HuH-7.5 (cell line): ENCODE measurements at regions not wholly inside any gene's neighbourhood (a gene's known extent, or its start where the extent isn't known, plus 50 kb on each side); places are given as distances from the start of the nearest gene placed in this dataset.
"Not testable (repeated sequence)": the region's sequence is repeated elsewhere in the genome, so short reads cannot be mapped to it uniquely, and the experiment has no call there.

Source experiments
- DNase-seq: peaks from one replicate; pipeline ENCODE4 v3.0.0; 2011; ENCODE audit warnings: low spot score

DNA sequence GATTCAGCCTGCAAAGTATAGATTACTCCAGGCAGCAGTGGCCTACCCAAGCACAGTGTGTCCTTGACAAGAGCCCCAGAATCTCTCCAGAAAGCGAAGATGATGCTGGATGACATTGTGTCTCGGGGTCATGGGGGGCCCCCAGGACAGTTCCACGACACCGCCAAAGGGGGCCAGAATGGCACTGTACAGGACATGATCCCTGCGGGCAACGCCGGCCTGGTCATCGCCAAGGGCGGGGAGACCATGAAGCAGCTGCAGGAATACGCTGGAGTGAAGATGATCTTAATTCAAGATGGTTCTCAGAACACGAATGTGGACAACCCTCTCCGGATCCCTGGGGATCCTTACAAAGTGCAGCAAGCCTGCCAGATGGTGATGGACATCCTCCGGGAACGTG is 107.0 kb upstream of the MTAP start:
- DNase-seq, result no peak

DNA sequence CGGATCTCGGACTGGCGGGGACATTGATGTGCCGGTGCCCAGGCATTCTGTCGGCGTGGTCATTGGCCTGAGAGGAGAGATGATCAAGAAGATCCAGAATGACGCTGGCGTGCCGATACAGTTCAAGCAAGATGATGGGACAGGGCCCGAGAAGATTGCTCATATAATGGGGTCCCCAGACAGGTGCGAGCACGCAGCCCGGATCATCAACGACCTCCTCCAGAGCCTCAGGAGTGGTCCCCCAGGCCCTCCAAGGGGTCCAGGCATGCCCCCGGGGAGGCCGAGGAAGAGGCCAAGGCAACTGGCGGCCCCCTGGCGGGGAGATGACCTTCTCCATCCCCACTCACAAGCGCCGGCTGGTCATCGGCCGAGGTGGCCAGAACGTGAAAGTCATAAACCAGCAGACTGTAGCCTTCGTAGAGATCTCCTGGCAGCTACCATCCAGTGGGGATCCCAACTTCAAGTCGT is 106.5 kb upstream of the MTAP start:
- DNase-seq, result no peak

DNA sequence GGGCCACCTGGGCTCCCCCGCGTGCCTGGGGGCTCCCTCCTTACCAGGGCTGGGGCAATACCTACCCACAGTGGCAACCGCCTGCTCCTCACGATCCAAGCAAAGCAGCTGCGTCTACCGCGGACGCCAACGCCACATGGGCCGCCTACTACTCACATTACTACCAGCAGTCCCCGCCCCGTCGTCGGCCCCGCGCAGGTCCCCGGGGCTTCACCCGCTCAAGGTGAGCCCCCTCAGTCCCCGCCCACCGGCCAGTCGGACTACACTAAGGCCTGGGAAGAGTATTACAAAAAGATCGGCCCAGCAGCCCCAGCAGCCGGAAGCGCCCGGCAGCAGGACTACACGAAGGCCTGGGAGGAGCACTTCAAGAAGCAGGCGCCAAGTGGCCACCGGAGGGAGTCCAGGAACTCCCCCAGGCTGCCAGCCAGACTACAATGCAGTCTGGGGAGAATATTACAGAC is 106.0 kb upstream of the MTAP start:
- no peak for DNase-seq

DNA sequence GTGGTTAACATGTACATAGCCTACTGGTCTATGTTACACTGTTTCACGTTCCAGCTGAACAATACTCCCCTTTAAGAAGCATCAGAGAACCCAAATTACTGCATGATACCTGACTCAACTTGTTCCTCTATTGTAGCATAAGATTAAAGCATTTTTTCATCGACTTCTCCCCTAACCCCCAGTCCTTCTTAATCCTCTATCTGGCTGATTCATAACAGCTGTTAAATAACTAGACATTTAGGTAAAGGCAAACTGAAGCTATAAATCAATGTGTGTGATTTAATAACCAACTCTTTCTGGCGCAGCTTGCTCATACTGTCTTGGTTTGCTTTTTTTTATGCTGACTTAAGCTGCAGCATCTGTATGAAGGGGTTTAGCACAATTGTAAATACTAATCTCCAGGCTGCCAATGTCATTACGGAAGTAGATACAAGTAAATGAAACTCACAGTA is 94.2 kb upstream of the MTAP start:
- no peak for DNase-seq

DNA sequence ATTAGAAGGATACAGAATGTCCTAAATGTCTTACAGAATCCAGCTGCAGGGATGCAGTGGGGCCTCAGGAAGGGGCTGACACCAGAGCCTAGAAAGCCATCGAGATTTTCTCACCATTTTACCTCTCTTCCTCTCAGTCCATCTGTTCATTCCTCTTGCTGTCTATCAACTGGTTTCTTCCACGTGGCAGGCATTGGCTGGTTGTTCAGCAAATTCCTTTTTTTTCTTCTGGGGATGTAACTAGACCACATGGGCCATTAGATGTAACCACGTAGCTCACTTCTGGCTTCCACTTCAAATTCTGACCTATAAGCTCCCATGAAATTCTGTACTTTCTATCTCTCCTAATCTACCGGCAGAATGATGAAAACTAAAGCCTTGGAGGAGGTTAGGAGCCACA is 93.6 kb upstream of the MTAP start:
- no peak for DNase-seq

DNA sequence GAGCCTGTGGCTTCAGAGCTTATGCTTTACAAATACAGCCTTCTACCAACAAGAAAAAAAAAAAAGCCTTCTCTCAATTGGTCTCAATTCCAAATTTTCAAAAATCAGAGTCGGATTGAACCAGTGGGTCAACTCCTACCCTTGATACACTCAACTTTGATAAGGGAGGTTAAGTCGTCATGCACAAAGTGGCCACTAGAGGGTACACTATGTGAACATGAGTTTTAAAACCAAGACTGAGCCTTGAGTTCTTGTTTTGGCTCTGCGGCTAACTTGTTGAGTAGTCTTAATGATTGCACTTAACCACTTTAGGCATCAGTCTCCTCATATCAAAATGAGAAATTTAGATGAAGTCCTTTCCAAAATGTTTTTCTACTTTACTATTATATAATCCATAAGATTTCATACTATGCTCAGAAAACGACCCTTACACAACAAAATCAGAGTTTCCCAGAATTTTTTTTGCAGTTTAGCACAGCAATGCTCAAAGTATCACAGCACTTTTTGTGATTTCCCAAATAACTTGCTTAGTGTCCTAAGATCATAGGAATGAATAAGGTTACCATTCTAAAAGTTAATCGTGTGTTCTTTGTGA is 92.9 kb upstream of the MTAP start:
- no peak for DNase-seq

DNA sequence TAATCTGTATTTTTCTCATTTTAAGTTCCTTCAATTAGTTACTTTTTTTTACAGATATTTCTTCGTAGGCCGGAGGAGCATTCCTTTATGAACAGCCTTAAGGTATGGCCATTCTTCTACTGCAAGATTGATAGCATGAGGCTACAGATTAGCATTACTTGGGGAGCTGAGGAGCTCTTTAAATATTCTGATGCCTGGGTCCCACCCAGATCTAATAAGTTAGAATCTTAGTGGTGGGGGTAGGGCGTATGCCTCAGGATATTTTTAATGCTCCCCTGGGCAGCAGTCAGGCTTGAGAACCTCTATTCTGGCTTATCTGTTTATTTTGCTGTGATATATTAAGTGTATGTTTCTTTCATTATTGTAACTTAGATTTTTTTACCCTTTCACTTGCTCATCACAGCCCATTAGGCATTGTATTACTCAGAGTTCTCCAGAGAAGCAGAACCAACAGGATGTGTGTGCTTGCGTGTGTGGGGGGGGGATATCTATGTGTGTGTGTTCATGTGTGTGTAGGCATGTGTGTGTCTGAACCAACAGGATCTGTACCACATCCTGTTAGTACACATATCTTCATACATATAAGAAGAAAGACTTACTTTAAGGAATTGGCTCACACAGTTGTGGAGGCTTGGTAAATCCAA is 91.8 kb upstream of the MTAP start:
- DNase-seq, result no peak

DNA sequence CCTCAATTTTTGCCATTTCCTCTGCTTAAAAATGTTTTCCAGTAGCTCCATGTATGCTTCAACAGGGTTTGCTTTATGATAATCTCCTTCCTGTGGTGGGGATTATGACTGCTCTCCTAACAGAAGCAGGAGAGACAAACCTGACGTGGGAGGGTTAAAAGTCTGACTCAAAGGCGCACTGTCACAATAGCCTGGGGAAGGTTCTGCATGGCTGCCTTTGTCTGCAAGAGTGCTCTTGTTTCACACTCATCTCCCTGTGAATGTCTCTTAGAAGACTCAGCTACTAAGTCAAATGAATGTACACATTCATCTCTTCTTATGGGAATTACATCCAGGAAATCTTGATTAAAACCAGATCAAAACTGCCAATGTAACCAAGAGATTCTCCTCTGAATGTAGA is 90.9 kb upstream of the MTAP start:
- no peak for DNase-seq

DNA sequence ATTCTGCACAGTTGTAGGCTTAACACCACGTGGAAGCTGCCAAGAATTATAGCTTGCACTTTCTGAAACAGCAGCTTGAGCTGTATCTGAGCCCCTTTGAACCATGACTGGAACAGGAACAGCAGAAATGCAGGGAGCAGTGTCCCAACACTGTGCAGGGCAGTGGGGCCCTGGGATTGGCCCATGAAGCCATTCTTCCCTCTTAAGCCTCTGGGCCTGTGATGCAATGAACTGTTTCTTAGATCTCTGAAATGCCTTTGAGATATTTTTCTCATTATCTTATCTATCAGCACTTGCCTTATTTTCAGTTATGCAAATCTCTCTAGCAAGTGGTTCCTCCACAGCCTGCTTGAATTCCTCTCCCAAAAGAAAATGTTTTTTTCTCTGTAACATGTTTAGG is 87.0 kb upstream of the MTAP start:
- no peak for DNase-seq

DNA sequence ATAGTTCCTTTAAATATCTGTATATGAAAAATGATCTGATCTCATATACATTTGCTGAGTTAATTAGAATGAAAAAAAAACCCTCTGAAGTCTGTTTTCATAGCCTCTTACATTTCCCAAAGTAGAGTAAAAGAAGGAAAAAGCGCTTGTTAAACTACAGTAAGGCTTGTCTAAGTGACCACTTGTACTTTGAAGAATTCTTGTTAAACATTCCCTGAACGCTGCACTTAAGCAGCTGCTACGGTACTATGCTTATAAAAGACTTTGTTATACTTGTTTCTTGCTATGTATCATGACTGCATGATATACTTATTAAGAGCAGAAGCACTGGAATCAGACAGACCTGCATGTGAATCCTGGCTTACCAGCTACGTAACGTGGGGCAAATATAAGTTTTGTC is 81.7 kb upstream of the MTAP start:
- DNase-seq, result no peak

DNA sequence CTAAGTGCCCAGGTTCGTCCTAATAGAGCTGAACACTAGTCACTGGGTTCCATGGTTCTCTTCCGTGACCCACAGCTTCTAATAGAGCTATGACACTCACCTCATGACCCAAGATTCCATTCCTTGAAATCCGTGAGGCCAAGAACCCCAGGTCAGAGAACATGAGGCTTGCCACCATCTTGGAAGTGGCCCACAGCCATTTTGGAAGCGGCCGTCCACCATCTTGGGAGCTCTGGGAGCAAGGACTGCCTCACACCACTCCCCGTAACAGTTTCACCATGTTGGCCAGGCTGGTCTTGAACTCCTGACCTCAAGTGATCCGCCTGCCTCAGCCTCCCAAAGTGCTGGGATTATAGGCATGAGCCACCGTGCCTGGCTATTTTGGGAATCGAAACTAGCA is 75.0 kb upstream of the MTAP start:
- not testable (repeated sequence) for DNase-seq

DNA sequence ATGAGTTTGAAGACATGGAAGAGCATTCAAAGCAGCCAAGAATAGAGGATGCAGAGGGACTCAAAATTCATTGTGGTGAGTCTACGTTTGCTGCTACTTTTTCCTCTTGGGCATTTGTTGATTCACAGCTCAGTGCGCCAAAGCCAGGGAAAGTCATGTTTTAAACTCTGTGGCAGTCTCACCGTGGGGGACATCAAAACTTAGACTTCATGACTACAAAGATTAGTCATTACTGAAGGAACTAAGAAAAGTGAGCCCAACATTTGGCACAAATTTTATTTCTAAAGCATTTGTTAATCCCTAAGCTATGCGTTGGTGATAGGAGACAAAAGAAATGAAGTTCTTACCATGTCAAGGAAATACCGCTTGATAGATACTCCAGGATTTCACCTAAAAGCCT is 73.7 kb upstream of the MTAP start:
- no peak for DNase-seq

DNA sequence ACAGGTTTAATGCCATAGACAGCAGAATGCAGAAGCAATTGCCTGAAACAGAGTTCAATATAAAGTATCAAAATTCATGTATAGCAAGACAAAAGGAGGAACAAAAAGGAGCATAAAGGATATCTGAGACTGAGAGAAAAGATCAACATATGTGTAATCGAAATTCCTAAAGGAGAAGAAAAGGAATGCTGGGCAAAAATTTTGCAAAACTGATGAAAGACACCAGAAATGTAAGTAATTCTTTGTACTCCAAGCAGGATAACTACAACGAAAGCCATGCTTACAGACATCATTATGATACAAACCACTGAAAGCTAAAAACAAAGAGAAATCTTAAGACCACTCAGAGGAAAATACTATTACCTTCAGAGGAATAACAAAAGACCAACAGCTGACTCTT is 72.8 kb upstream of the MTAP start:
- no peak for DNase-seq

DNA sequence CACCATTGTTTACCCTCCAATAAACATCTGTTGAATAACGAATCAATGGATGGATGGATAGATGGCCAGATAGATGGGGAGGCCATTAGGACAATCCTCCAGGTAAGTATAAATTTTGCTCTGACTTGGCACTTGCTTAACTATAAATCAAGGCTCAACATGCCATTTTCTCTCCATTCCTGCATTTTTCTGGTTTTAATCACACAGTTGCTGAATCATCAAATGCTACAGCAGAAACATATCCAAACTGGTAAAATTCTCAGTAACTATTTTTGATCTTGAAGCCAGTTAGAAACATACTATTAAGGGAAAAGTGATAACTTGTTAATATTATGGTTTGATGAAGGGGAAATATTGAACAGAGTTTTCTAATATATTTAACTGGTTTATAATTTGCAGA is 71.5 kb upstream of the MTAP start:
- DNase-seq, result no peak

DNA sequence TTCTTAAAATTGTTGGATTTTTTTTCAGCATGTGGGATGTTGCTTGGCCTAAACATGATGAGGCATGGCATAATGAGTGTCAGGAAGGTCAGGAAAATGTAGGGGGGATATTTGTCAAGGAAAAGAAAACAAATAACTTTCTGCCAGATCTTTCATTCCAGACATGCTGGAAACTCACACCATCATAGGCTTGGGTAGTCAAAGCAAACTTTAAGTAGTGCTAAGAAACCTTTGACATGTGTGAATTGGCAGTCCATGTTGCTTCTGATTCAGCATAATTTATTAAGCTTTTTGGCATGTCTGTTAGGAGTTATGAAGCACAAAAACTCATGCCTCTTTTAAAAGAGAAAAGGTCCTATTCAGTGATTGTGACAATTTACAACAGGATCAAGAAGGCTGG is 61.3 kb upstream of the MTAP start:
- no peak for DNase-seq

DNA sequence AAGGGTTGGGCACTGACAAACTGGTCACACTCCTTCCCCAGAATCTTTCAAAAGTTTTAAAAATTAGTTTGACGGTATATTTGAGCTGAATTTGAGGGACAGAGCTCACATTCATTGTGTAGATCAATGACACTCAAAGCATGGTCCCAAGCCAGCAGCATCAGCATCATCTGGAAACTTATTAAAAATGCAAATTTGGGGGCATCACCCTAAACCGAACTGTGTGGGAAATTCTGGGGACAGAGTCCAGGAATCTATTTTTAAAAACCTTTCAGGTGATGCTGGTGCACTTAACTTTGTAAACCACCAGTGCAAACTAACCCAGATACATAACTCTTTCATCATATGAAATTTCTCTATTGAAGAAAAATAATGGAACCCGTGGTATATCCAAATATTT is 58.1 kb upstream of the MTAP start:
- DNase-seq, result no peak

DNA sequence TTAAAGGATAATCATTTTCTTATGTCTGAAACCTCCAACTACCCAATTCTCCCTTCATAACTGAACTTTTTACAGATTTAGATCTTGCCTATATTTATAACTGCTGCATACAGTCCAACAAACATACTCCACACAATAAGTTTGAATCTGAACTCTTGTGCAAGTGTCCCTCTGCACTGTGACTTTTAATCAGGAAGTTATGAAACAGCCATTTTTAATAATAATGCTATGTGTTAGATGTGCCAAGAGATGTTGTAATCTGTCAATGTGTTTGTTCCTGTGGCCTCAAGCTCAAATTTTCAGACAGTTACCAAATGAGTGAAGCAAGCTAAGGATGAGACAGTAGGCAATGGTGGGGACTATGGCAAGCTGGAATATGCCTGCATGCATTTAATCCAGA is 57.6 kb upstream of the MTAP start:
- no peak for DNase-seq

DNA sequence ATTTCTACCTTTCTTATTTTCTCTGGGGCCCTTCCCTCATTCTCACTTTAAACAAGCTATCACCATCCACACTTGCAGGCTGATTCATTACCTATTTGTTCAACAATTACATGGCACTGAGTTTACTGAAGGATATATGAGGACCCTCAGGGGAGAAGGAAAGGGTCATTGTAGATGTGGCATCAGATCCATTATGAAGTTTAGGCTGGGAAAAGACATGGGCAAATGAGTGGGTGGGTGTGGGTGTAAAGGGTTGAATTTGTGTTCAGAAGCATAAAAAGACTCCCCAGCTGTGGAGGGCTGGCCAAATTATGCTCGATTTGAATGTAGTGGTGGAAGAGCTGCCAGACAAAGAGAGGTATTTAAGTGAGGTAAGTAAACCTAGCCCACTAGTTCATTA is 55.9 kb upstream of the MTAP start:
- no peak for DNase-seq

DNA sequence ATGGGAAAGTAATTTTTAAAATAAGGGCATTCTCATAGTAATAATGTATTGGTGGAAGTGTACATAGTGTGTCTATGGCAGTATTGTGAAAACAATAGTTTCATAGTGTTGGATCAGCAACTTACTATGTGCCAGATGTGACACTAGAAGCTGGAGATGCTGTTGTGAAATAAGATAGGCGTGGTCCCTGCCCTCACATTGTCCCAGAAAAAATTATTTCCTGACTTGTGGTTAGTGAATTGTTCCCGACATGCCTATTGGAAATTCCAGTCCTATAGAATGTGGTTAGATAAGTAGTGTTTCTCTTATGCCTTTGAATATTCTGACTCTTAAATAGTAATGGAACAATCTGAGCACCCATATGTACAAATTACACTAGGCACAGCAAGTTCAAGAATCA is 55.3 kb upstream of the MTAP start:
- no peak for DNase-seq

DNA sequence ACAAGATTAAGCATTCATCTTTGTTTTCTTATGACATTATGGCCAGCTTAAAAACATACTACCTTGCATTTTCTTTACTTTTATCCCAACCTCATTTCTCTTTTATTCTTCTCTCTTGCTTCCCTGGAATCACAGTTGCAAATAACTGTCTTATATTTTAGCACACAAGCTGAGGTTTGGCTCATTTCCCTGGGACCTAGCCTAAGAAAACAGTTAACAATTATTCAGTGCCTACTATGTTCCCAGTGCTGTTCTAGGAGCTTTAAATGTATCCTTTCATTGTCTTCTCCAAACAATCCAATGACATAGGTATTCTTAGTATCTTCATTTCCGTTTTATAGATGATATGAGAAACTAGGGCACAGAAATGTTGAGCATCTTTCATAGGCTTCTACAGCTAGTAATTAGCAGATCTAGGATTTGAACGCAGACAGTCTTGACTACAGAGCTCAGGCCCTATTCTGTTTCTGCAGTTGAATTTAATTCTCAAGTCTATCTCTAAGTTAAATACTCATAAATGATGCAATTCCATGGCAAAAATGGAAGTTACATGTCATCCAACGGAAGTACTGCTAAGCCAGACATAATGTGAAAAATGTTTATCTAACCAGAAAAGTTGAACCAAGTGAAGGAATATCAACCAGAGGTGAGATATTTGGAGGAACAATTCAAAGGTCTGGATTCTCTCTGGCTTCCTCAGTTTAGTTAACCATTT is 52.3 kb upstream of the MTAP start:
- DNase-seq, result no peak

DNA sequence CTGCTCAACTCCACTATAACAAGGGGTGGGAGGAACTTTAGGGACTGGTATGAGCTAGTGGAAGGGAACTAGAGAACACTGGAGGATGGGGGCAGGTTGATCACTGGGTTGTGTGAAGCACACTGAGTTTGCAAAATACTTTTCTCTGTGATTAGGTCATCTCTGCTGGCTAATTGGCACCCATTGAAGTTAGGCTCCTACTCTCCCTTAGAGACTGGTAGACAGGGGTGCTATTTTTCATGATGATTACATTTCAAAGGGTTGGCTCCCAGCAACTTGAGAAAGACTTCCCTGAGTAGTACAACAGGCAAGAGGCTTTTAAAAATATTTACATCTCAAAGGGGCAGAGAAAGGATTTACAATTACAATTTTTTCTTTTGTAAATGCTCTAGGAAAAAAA is 50.4 kb upstream of the MTAP start:
- no peak for DNase-seq
